Activated naive CD4-positive, alpha-beta T cell treated with anti-CD3 and anti-CD28 coated beads, Interleukin-2, amount 50 U/mL, for 72 hours (primary cell): ENCODE measurements at regions not wholly inside any gene's neighbourhood (a gene's known extent, or its start where the extent isn't known, plus 50 kb on each side); places are given as distances from the start of the nearest gene placed in this dataset.

Experiments
- ATAC-seq, 2 donors: fragments of 150-1000 bp; cut with Tn5 transposase; 2 replicates each; pipeline ENCODE4 v1.10.0; 2021; ENCODE audit warnings: mild to moderate bottlenecking in 2 of 2, moderate library complexity in 2 of 2
- DNase-seq, 2 donors: peaks; one replicate each; pipeline ENCODE4 v3.0.0; 2021 to 2022; ENCODE audit warnings: low spot score in 2 of 2
- H3K27ac Mint-ChIP-seq, 2 donors: one replicate each; pipeline ENCODE4 v1.8.0; 2022; ENCODE audit warnings: mild to moderate bottlenecking in 2 of 2, mixed read lengths in 2 of 2
- H3K36me3 Mint-ChIP-seq, 2 donors: one replicate each; pipeline ENCODE4 v1.8.0; 2022; ENCODE audit warnings: mixed read lengths in 2 of 2
- H3K9me3 Mint-ChIP-seq, 2 donors: one replicate each; pipeline ENCODE4 v1.8.0; 2022; ENCODE audit warnings: mixed read lengths in 2 of 2

DNA sequence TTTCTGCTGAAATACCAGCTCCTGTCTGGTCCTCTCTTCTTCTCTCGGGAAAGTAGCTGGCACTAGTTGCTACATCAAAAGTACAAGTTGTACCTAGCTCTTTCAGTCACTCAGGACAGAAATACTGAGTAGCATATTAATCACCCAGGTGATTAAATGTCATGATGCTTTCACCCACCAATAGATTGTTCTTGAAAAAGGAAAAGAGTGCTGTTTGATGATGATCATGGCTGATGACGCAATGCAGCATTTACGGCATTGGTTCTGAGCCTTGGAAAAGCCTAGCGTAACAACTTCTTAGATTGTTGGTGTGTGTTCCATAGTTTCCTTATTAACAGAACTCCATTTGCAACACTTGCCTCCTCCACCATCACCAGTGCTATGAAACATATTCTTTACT, 190.7 kb downstream of the CDH7 start:
- Mint-ChIP-seq H3K36me3 (peaks cover 0 to 5% of the 10 kb centered on the region in 2 donors), H3K9me3 (peaks cover 10 to 15% of the 10 kb centered on the region in 2 donors), H3K27ac (no peak overlapping the region)
- DNase-seq: no peak
- ATAC-seq: no peak
